ENCODE measurements at regions not wholly inside any gene's neighbourhood (a gene's known extent, or its start where the extent isn't known, plus 50 kb on each side); places are given as distances from the start of the nearest gene placed in this dataset.

DNA sequence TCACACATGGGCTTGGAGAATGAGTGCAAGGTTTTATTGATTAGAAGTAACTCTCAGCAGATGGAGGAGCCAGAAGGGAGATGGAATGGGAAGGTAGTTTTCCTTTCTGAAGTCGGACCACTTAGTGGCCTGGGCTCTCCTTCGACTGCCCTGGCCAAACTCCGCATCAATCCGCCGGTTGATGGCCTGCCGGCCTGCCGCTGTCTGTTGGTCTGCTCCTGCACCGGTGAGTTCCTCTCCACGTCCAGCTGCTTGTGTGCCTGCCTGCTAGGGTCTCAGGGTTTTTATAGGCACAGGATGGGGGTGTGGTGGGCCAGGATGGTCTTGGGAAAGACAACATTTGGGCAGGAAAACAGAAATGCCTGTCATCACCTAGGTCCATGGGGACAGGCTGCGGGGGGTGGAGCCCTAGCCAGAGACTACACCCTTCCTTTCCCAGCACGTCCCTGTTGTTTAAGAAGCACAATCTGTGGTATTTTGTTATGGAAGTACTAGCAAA, 837.0 kb downstream of the PDCD6IP start:
- no peak overlapping the region for H3K4me3 ChIP-seq (ENCODE audit: control extremely low read depth in 1 of 5, extremely low read depth in 1 of 5, insufficient read depth in 1 of 5, low read depth in 2 of 5, low read length in 4 of 5)
- no peak for TF ChIP-seq EZH2 (IDR thresholded peaks at IDR 0.05; ENCODE audit: borderline replicate concordance, insufficient read depth, low read depth, low read length, poor library complexity, severe bottlenecking)
- POLR2A ChIA-PET: no interaction called here
- H3K36me3 ChIP-seq (replicated peaks in 1 of 2; ENCODE audit: control extremely low read depth in 1 of 2, control insufficient read depth in 1 of 2, extremely low read depth in 1 of 2, insufficient read depth in 2 of 2, low read length in 1 of 2): no peaks in the 10 kb centered on the region
- 89% methylated on average over 9 of the region's 11 CpGs for WGBS (ENCODE audit: insufficient coverage)
- H3K4me2 ChIP-seq (replicated peaks; ENCODE audit: low read depth, low read length, poor library complexity, severe bottlenecking): no peak overlapping the region
- H3K9ac ChIP-seq (ENCODE audit: low read length): no peak overlapping the region
- no peaks in the 10 kb centered on the region for H3K27me3 ChIP-seq (replicated peaks in 1 of 4; ENCODE audit: control extremely low read depth in 1 of 4, control insufficient read depth in 3 of 4, insufficient read depth in 4 of 4, low read length in 3 of 4)
- CTCF ChIA-PET: no interaction called here
- Mint-ChIP-seq H3K4me3 (no peak overlapping the region), H3K27me3 (no peaks in the 10 kb centered on the region), H3K27ac (no peak overlapping the region), H3K4me1 (no peaks in the 10 kb centered on the region), H3K9me3 (ENCODE audit: insufficient read depth) (no peaks in the 10 kb centered on the region)
- H2AFZ ChIP-seq (ENCODE audit: insufficient read depth, low read depth, low read length, poor library complexity, severe bottlenecking): no peak overlapping the region
- H4K20me1 ChIP-seq (ENCODE audit: control insufficient read depth, insufficient read depth, low read length, poor library complexity, severe bottlenecking): no peaks in the 10 kb centered on the region
- no peaks in the 10 kb centered on the region for H3K79me2 ChIP-seq (ENCODE audit: control insufficient read depth, insufficient read depth, low read length)
- ATAC-seq (ENCODE audit: low read depth): no peak
- no peaks in the 10 kb centered on the region for H3K9me3 ChIP-seq (ENCODE audit: control extremely low read depth in 1 of 3, control insufficient read depth in 2 of 3, insufficient read depth in 1 of 3, low read length in 2 of 3)
- intact Hi-C loops (cut with micrococcal nuclease): no loop called here
- H3K27ac ChIP-seq (ENCODE audit: low read length in 2 of 2): no peak overlapping the region
- no peak for DNase-seq
- H3K4me1 ChIP-seq (ENCODE audit: control insufficient read depth in 2 of 2, insufficient read depth in 2 of 2, low read length in 2 of 2): no peaks in the 10 kb centered on the region

- no peaks in the 10 kb centered on the region for H3K79me2 ChIP-seq (ENCODE audit: control insufficient read depth, insufficient read depth, low read length)
- no peaks in the 10 kb centered on the region for H3K27me3 Mint-ChIP-seq
- H2AFZ ChIP-seq (ENCODE audit: insufficient read depth, low read depth, low read length, poor library complexity, severe bottlenecking): no peak overlapping the region
- no peaks in the 10 kb centered on the region for H3K4me1 ChIP-seq (ENCODE audit: control insufficient read depth in 2 of 2, insufficient read depth in 2 of 2, low read length in 2 of 2)
- TF ChIP-seq, protein P1, sequence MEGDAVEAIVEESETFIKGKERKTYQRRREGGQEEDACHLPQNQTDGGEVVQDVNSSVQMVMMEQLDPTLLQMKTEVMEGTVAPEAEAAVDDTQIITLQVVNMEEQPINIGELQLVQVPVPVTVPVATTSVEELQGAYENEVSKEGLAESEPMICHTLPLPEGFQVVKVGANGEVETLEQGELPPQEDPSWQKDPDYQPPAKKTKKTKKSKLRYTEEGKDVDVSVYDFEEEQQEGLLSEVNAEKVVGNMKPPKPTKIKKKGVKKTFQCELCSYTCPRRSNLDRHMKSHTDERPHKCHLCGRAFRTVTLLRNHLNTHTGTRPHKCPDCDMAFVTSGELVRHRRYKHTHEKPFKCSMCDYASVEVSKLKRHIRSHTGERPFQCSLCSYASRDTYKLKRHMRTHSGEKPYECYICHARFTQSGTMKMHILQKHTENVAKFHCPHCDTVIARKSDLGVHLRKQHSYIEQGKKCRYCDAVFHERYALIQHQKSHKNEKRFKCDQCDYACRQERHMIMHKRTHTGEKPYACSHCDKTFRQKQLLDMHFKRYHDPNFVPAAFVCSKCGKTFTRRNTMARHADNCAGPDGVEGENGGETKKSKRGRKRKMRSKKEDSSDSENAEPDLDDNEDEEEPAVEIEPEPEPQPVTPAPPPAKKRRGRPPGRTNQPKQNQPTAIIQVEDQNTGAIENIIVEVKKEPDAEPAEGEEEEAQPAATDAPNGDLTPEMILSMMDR (IDR thresholded peaks at IDR 0.05): no peak
- TF ChIP-seq EZH2 (IDR thresholded peaks at IDR 0.05; ENCODE audit: borderline replicate concordance, insufficient read depth, low read depth, low read length, poor library complexity, severe bottlenecking): no peak
- no peak overlapping the region for H3K27ac ChIP-seq (ENCODE audit: low read length in 2 of 2)
- intact Hi-C loops (cut with micrococcal nuclease): no loop called here
- H3K9me3 ChIP-seq (ENCODE audit: control extremely low read depth in 1 of 3, control insufficient read depth in 2 of 3, insufficient read depth in 1 of 3, low read length in 2 of 3): peaks cover 0 to 3% (median 3%) of the 10 kb centered on the region in 3 donors
- peaks cover 5% of the 10 kb centered on the region for H3K9me3 Mint-ChIP-seq (ENCODE audit: insufficient read depth)
- no peaks in the 10 kb centered on the region for H3K27me3 ChIP-seq (replicated peaks in 1 of 4; ENCODE audit: control extremely low read depth in 1 of 4, control insufficient read depth in 3 of 4, insufficient read depth in 4 of 4, low read length in 3 of 4)
- H3K4me1 Mint-ChIP-seq: no peaks in the 10 kb centered on the region
- H3K4me2 ChIP-seq (replicated peaks; ENCODE audit: low read depth, low read length, poor library complexity, severe bottlenecking): no peak overlapping the region
- H3K36me3 ChIP-seq (replicated peaks in 1 of 2; ENCODE audit: control extremely low read depth in 1 of 2, control insufficient read depth in 1 of 2, extremely low read depth in 1 of 2, insufficient read depth in 2 of 2, low read length in 1 of 2): no peaks in the 10 kb centered on the region
- POLR2A ChIA-PET: no interaction called here
- no peaks in the 10 kb centered on the region for H4K20me1 ChIP-seq (ENCODE audit: control insufficient read depth, insufficient read depth, low read length, poor library complexity, severe bottlenecking)
- CTCF ChIA-PET: no interaction called here
- H3K9ac ChIP-seq (ENCODE audit: low read length): no peak overlapping the region
- ATAC-seq (ENCODE audit: low read depth) (no peak), DNase-seq (no peak)
- 100% methylated on average over 2 of the region's 5 CpGs for WGBS (ENCODE audit: insufficient coverage)
- no peak overlapping the region for H3K4me3 ChIP-seq (ENCODE audit: control extremely low read depth in 1 of 5, extremely low read depth in 1 of 5, insufficient read depth in 1 of 5, low read depth in 2 of 5, low read length in 4 of 5)
- no peak overlapping the region for H3K27ac Mint-ChIP-seq
- H3K4me3 Mint-ChIP-seq: no peak overlapping the region
These were observed 848.6 kb downstream of the PDCD6IP start for GRCh38 chr3:34646911-34647460.
